HG02642 (cell line): ENCODE measurements at regions not wholly inside any gene's neighbourhood (a gene's known extent, or its start where the extent isn't known, plus 50 kb on each side); places are given as distances from the start of the nearest gene placed in this dataset.
A peak's percentile ranks its signal among the peaks of the same experiment; 100 is the strongest.
"Not testable (repeated sequence)": the region's sequence is repeated elsewhere in the genome, so short reads cannot be mapped to it uniquely, and the experiment has no call there.

ENCODE experiments used
- ATAC-seq: cut with Tn5 transposase; IDR thresholded peaks from one replicate; pipeline ENCODE4 v1.9.1; 2021; ENCODE audit warnings: mild to moderate bottlenecking; ENCODE audit not compliant: unreplicated experiment, poor library complexity

DNA sequence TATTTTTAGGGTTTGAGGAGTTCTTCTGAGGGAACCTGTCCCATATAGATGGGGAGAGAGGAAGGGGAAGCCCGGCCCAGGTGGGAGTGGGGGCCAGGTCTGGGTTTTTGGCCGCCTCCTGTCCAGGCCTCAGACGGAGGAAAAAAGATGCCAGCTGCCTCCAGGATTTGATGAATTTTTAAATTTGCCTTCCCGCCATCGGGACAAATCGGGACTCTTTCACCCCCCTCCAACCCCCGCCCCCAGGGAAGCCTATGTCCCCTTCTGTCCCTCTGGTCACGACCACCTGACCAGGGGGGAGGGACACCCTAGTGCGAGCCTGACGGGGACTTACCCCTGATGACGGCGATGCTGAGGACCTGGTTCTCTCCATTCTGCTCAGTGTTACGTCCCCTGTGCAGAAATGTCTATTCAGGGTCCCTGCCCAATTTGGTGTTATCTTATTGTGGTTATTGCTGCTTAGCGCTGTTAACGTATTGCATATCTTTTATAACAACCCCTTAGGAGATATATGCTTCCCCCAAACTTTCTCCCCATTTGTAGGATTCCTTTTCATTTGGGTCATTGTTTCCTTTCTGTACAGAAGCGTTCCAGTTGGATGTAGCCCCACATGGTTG, 115.9 kb upstream of the GRK3 start:
- ATAC-seq, result peak; percentile 35

GRCh38 chr22:25449781-25450317, 114.6 kb upstream of the GRK3 start:
- ATAC-seq, result no peak

- ATAC-seq, result no peak
Observed at GRCh38 chr22:25451480-25452114, 112.9 kb upstream of the GRK3 start.

DNA sequence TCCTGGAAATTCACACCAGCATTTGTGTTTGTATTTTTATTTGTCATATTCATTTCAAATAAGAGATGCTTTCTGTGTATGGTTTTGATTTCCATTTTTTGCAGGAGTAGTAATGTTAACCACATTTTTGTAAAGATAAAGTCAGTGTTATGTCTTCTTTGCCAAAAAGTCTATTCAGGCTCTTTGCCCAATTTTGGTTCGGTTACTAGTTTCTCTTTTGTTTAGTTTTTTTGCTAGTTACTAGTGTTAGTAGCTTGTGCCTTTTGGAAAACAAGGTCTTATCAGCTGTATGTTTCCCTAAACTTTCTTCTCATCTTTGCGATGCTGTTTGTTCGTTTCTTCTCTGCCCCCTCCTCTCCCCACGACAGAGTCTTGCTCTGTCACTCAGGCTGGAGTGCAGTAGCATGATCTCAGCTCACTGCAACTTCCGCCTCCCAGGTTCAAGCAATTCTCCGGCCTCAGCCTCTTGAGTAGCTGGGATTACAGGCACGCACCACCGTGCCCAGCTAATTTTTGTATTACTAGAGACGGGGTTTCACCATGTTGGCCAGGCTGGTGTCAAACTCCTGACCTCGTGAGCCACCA, 112.3 kb upstream of the GRK3 start:
- ATAC-seq, result no peak

DNA sequence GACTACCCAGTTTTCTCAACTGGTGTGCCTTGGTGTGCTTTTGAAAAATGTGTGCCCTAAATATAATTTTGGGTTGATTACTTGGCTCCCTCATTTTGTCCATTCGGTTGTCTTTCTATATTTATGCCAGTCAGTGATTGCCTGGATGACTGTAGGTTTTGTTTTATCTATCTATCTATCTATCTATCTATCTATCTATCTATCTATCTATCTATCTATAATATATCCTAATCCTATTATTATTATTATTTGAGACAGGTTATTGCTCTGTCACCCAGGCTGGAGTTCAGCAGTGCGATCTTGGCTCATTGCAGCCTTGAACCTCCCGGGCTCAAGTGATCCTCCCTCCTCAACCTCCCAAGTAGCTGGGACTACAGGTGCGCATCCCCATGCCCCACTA, 111.4 kb upstream of the GRK3 start:
- no peak for ATAC-seq

DNA sequence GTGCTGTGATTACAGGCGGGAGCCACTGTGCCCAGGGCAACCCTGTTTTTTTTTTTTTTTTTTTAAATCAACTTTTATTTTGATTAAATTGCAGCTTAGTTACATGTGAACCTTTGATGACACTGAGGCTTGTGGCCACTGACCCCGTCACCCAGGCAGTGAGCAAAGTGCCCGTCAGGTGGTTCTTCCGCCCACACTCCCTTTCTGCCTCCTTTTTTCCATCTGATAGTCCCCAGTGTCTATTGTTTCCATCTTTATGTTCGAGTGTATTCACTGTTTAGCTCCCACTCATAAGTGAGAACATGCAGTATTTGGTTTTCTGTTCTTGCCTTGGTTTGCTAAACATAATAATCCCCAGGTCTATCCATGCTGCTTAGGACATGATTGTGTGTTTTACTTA, 110.9 kb upstream of the GRK3 start:
- ATAC-seq, result no peak

GRCh38 chr22:25456300-25457043, 108.0 kb upstream of the GRK3 start:
- ATAC-seq, result not testable (repeated sequence)

- not testable (repeated sequence) for ATAC-seq
Observed at GRCh38 chr22:25458631-25459030, 105.8 kb upstream of the GRK3 start.

- not testable (repeated sequence) for ATAC-seq
Observed at GRCh38 chr22:25460682-25461081, 103.8 kb upstream of the GRK3 start.

DNA sequence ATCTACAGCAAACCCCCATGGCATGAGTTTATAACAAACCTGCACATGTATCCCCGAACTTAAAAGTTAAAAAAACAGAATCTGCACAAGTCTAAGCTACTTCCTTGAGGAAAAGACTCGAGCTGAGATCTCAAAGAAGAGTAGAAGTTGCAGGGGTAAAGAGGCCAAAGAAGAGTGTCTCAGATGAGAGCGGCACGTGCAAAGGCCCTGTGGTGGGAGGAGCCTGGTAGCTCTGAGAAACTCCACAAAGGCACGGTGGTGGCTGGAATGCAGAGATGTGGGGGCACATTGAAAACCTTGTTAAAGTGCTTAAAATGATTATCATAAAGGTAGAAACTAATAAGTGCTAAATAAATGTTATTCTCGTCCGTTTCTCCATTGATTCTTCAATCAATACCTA, 103.2 kb upstream of the GRK3 start:
- no peak for ATAC-seq

GRCh38 chr22:25462474-25463346, 101.8 kb upstream of the GRK3 start:
- peak; percentile 82 for ATAC-seq

- not testable (repeated sequence) for ATAC-seq
Observed at GRCh38 chr22:25463347-25463628, 101.2 kb upstream of the GRK3 start.

DNA sequence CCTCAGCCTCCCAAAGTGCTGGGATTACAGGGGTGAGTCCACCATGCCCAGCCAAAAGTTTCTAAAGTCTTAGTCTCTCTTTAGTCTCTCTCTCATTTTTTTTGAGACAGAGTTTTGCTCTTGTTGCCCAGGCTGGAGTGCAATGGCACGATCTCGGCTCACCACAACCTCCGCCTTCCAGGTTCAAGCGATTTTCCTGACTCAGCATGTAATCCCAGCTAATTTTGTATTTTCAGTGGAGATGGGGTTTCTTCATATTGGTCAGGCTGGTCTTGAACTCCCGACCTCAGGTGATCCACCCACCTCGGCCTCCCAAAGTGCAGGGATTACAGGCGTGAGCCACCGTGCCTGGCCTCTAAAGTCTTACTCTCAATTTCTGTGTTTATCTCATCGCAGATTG, 100.1 kb upstream of the GRK3 start:
- ATAC-seq, result not testable (repeated sequence)

- ATAC-seq, result no peak
Observed at GRCh38 chr22:25465949-25466348, 98.5 kb upstream of the GRK3 start.

DNA sequence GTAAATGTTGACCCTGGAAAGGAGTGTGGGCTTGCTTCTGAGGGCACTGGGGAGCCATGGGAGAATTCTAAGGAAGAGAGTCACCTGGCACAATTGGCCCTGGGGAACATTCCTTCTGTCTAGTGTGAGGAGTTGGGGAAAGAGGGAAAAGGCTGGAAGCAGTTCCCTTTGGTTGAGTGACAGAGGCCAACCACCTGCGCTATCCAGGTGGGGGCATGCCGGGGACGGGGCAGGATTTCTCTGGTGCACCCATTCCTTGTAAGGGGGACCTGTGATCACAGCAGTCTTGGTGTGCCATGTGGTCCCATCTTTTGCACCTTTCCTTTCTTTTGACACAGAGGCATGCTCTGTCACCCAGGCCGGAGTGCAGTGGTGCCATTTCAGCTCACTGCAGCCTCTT, 92.1 kb upstream of the GRK3 start:
- ATAC-seq, result no peak

GRCh38 chr22:25475257-25476022, 89.0 kb upstream of the GRK3 start:
- no peak for ATAC-seq

GRCh38 chr22:25477358-25477757, 87.1 kb upstream of the GRK3 start:
- ATAC-seq, result no peak

DNA sequence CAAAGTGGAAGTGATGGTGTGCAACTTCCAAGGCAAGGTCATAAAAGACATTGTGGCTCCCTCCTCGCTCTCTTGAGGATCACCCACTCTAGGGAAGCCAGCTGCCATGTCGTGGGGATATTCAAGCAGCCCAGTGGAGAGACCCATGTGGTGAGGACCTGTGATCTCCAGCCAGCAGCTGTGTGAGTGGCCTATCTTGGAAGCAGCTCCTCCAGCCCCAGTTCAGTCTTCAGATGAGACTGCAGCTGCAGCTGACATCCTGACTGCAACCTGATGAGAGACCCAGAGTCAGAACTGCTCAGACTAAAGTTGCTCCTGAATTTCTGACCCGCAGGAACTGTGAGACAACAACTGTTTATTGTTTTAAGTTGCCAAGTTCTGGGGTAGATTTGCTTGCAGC, 86.4 kb upstream of the GRK3 start:
- ATAC-seq, result no peak

GRCh38 chr22:25478528-25478927, 85.9 kb upstream of the GRK3 start:
- ATAC-seq, result no peak

DNA sequence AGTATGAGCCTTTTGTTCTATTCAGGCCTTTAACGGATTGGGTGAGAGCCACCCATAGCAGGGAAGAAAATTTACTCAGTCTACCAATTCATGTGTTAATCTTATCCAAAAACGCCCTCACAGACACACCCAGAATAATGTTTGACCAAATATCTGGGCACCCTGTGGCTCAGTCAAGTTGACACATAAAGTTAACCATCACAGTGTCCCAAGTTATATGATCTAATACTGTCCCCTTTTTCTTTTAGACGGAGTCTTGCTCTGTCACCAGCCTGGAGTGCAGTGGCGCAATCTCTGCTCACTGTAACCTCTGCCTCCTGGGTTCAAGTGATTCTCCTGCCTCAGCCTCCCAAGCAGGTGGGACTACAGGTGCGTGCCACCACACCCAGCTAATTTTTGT, 83.6 kb upstream of the GRK3 start:
- not testable (repeated sequence) for ATAC-seq
